Memory B cell (primary cell): ENCODE measurements at regions not wholly inside any gene's neighbourhood (a gene's known extent, or its start where the extent isn't known, plus 50 kb on each side); places are given as distances from the start of the nearest gene placed in this dataset.

Experiments used
- ATAC-seq: fragments of 150-1000 bp; cut with Tn5 transposase; 2 replicates; pipeline ENCODE4 v1.10.0; 2021; ENCODE audit warnings: low read depth, mild to moderate bottlenecking, moderate library complexity
- DNase-seq, 2 donors: peaks; one replicate each; pipeline ENCODE4 v3.0.0; 2022; ENCODE audit warnings: low spot score in 2 of 2
- H3K27ac Mint-ChIP-seq: one replicate; pipeline ENCODE4 v1.8.0; 2022; ENCODE audit warnings: mild to moderate bottlenecking, moderate library complexity, mixed read lengths
- H3K27me3 Mint-ChIP-seq: one replicate; pipeline ENCODE4 v1.8.0; 2022; ENCODE audit warnings: mixed read lengths
- H3K36me3 Mint-ChIP-seq: one replicate; pipeline ENCODE4 v1.8.0; 2022; ENCODE audit warnings: mild to moderate bottlenecking, mixed read lengths
- H3K4me1 Mint-ChIP-seq: one replicate; pipeline ENCODE4 v1.8.0; 2022; ENCODE audit warnings: mixed read lengths
- H3K4me3 Mint-ChIP-seq: one replicate; pipeline ENCODE4 v1.8.0; 2022; ENCODE audit warnings: mild to moderate bottlenecking, moderate library complexity, mixed read lengths
- H3K9me3 Mint-ChIP-seq: one replicate; pipeline ENCODE4 v1.8.0; 2022; ENCODE audit warnings: mixed read lengths

DNA sequence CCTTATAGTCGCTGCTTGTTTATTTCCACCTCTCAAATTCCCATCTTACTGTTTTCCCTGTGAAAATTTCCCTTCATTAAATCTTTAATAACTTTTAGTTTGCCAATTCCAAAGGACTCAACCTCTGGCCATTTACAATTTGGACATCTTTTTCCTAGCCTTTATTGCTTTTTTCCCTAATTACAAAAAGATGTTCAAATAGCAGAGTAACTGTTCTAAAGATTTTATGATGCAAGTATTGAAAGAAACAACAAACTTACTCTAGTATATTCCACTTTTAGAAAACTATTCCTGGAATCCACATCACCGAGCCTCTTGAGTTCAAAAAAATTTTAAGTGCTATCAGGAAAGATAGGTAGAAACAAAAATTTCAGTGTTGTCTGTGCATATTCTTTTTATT lies 174.1 kb upstream of the UBE2E2 start:
- no peaks in the 10 kb centered on the region for H3K4me1 Mint-ChIP-seq
- no peak for ATAC-seq
- H3K4me3 Mint-ChIP-seq = no peak overlapping the region
- H3K27me3 Mint-ChIP-seq = peaks cover 2% of the 10 kb centered on the region
- no peak overlapping the region for H3K27ac Mint-ChIP-seq
- H3K36me3 Mint-ChIP-seq = no peaks in the 10 kb centered on the region
- peaks cover 10% of the 10 kb centered on the region for H3K9me3 Mint-ChIP-seq
- no peak for DNase-seq

DNA sequence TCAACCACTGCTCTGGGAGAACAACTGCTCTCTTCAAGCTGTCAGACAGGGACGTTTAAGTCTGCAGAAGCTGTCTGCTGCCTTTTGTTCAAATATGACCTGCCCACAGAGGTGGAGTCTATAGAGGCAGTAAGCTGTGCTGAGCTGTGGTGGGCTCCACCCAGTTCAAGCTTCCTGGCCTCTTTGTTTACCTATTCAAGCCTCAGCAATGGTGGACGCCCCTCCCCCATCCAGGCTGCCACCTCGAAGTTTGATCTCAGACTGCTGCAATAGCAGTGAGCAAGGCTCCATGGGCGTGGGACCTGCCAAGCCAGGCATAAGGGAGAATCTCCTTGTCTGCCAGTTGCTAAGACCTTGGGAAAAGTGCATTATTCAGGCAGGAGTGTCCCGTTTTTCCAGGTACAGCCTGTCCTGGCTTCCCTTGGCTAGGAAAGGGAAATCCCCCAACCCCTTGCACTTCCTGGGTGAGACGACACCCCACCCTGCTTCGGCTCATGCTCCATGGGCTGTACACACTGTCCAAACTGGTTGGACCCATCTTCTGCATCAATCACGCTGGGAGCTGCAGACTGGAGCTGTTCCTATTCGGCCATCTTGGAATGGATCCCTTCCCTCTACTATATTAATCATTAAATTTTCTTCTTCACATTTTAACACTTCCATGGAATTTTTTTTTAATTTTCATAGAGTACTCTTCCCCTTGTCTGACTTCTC lies 167.0 kb upstream of the UBE2E2 start:
- DNase-seq = no peak
- peaks cover 4% of the 10 kb centered on the region for H3K4me1 Mint-ChIP-seq
- no peak for ATAC-seq
- H3K36me3 Mint-ChIP-seq = peaks cover 2% of the 10 kb centered on the region
- H3K4me3 Mint-ChIP-seq = no peak overlapping the region
- H3K27me3 Mint-ChIP-seq = peaks cover 4% of the 10 kb centered on the region
- peaks cover 2% of the 10 kb centered on the region for H3K9me3 Mint-ChIP-seq
- H3K27ac Mint-ChIP-seq = no peak overlapping the region

GRCh38 chr3:23036728-23037127 lies 166.4 kb upstream of the UBE2E2 start:
- no peak overlapping the region for H3K27ac Mint-ChIP-seq
- H3K4me3 Mint-ChIP-seq = no peak overlapping the region
- H3K4me1 Mint-ChIP-seq = peaks cover 4% of the 10 kb centered on the region
- peaks cover 2% of the 10 kb centered on the region for H3K9me3 Mint-ChIP-seq
- ATAC-seq (no peak), DNase-seq (no peak)
- peaks cover 2% of the 10 kb centered on the region for H3K36me3 Mint-ChIP-seq
- peaks cover 4% of the 10 kb centered on the region for H3K27me3 Mint-ChIP-seq

- H3K36me3 Mint-ChIP-seq = peaks cover 2% of the 10 kb centered on the region
- DNase-seq (no peak), ATAC-seq (no peak)
- no peak overlapping the region for H3K4me3 Mint-ChIP-seq
- H3K4me1 Mint-ChIP-seq = peaks cover 4% of the 10 kb centered on the region
- no peak overlapping the region for H3K27ac Mint-ChIP-seq
- peaks cover 2% of the 10 kb centered on the region for H3K9me3 Mint-ChIP-seq
- H3K27me3 Mint-ChIP-seq = peaks cover 4% of the 10 kb centered on the region
Measured at GRCh38 chr3:23038471-23038870, 164.7 kb upstream of the UBE2E2 start.

DNA sequence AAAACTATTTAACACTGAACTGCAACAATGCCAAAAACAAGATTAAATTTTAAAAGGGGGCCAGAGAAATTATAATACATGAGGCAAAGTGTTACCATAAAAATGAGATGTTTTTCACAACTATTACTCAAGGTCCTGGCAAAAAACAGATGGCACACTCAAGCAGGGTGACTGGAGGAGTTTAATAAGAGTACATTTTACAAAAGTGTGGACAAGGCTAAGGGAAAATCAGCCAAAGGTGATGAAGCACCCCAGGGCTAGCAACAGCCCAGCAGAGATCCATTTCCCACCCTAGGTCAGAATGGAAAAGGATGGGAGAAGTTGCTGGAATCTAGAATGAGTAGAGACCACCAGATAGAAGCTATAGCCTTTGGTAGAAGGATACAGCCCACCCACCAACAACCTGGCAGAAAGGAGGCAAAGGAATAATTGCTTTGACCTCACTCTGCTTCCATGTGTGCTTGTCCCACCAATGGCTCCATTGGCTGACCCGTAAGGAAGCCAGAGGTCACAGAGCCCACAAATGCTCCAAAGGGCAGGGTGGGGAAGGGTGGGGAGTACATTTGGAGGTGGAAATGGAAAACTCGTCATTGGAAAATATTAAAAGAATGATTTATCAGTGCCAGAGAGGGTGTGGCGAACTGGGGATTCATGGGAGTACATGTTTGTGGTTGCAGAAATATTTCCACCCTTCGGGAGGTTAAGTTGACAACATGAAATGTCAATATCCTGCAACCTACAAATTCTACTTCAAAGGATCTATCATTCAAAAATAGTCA lies 161.0 kb upstream of the UBE2E2 start:
- ATAC-seq (no peak), DNase-seq (no peak)
- Mint-ChIP-seq H3K36me3 (peaks cover 2% of the 10 kb centered on the region), H3K4me1 (peaks cover 2% of the 10 kb centered on the region), H3K27me3 (peaks cover 1% of the 10 kb centered on the region), H3K9me3 (peaks cover 3% of the 10 kb centered on the region), H3K4me3 (no peak overlapping the region), H3K27ac (no peak overlapping the region)

- H3K4me1 Mint-ChIP-seq = no peaks in the 10 kb centered on the region
- H3K4me3 Mint-ChIP-seq = no peak overlapping the region
- no peak overlapping the region for H3K27ac Mint-ChIP-seq
- H3K36me3 Mint-ChIP-seq = peaks cover 5% of the 10 kb centered on the region
- ATAC-seq = no peak
- H3K9me3 Mint-ChIP-seq = peaks cover 9% of the 10 kb centered on the region
- DNase-seq = no peak
- H3K27me3 Mint-ChIP-seq = peaks cover 2% of the 10 kb centered on the region
Measured at GRCh38 chr3:23044463-23044862, 158.7 kb upstream of the UBE2E2 start.

DNA sequence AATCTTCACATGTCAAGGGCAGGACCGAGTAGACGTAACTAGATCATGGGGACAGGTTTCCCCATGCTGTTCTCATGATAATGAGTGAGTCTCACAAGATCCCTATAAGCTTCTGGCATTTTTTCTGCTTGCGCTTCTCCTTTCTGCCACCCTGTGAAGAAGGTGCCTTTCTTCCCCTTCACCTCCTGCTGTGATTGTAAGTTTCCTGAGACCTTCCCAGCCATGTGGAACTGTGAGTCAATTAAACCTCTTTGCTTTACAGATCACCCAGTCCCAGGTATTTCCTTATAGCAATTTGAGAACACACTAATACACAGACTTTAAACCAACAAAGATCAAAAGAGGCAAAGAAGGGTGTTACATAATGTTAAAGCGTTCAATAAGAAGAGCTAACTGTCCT lies 156.6 kb upstream of the UBE2E2 start:
- Mint-ChIP-seq H3K4me1 (no peaks in the 10 kb centered on the region), H3K4me3 (no peak overlapping the region), H3K36me3 (peaks cover 5% of the 10 kb centered on the region), H3K9me3 (peaks cover 13% of the 10 kb centered on the region), H3K27ac (no peak overlapping the region), H3K27me3 (peaks cover 2% of the 10 kb centered on the region)
- ATAC-seq (no peak), DNase-seq (no peak)

GRCh38 chr3:23051240-23052140 lies 151.6 kb upstream of the UBE2E2 start:
- ATAC-seq = no peak
- no peak for DNase-seq
- Mint-ChIP-seq H3K4me3 (no peak overlapping the region), H3K4me1 (peaks cover 3% of the 10 kb centered on the region), H3K27ac (no peak overlapping the region), H3K27me3 (peaks cover 2% of the 10 kb centered on the region), H3K36me3 (peaks cover 3% of the 10 kb centered on the region), H3K9me3 (peaks cover 11% of the 10 kb centered on the region)

DNA sequence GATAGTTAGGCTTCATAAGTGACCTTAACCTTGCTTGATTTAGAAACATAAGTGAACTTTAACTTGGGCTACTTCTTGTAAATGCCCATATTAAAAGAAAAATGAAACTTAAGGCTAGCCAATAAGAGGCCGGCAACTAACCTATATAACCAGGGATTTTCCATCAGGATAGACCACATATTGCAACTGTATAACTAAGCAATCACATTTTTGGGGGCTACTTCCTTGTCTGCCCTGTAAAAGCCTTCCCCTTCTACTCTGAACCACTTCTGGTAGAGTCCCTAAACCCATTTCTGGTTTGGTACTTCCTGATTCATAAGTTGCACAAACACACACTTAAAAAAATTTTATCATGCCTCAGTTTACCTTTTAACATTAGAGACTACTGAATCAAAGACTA lies 150.9 kb upstream of the UBE2E2 start:
- no peak overlapping the region for H3K27ac Mint-ChIP-seq
- H3K9me3 Mint-ChIP-seq = peaks cover 9% of the 10 kb centered on the region
- no peak for ATAC-seq
- peaks cover 3% of the 10 kb centered on the region for H3K4me1 Mint-ChIP-seq
- peaks cover 2% of the 10 kb centered on the region for H3K36me3 Mint-ChIP-seq
- peaks cover 1% of the 10 kb centered on the region for H3K27me3 Mint-ChIP-seq
- DNase-seq = no peak
- no peak overlapping the region for H3K4me3 Mint-ChIP-seq

GRCh38 chr3:23052620-23053019 lies 150.5 kb upstream of the UBE2E2 start:
- ATAC-seq = no peak

GRCh38 chr3:23055733-23056376 lies 147.3 kb upstream of the UBE2E2 start:
- Mint-ChIP-seq H3K4me1 (peaks cover 3% of the 10 kb centered on the region), H3K27ac (no peak overlapping the region), H3K27me3 (no peaks in the 10 kb centered on the region), H3K9me3 (no peaks in the 10 kb centered on the region), H3K36me3 (no peaks in the 10 kb centered on the region), H3K4me3 (no peak overlapping the region)
- ATAC-seq (no peak), DNase-seq (no peak)

More at GRCh38 chr3:23052620-23053019, 150.5 kb upstream of the UBE2E2 start:
- Mint-ChIP-seq H3K27me3 (no peaks in the 10 kb centered on the region), H3K9me3 (peaks cover 6% of the 10 kb centered on the region), H3K27ac (no peak overlapping the region), H3K36me3 (no peaks in the 10 kb centered on the region), H3K4me3 (no peak overlapping the region), H3K4me1 (peaks cover 3% of the 10 kb centered on the region)
- no peak for DNase-seq

GRCh38 chr3:23062582-23062981 lies 140.5 kb upstream of the UBE2E2 start:
- no peak for DNase-seq

GRCh38 chr3:23062982-23063381 lies 140.1 kb upstream of the UBE2E2 start:
- Mint-ChIP-seq H3K36me3 (no peaks in the 10 kb centered on the region), H3K27ac (no peak overlapping the region), H3K9me3 (peaks cover 7% of the 10 kb centered on the region), H3K4me1 (no peaks in the 10 kb centered on the region), H3K27me3 (no peaks in the 10 kb centered on the region), H3K4me3 (no peak overlapping the region)
- ATAC-seq (no peak), DNase-seq (no peak)

More at GRCh38 chr3:23062582-23062981, 140.5 kb upstream of the UBE2E2 start:
- no peaks in the 10 kb centered on the region for H3K36me3 Mint-ChIP-seq
- no peaks in the 10 kb centered on the region for H3K4me1 Mint-ChIP-seq
- H3K9me3 Mint-ChIP-seq = peaks cover 7% of the 10 kb centered on the region
- H3K27me3 Mint-ChIP-seq = no peaks in the 10 kb centered on the region
- no peak overlapping the region for H3K27ac Mint-ChIP-seq
- no peak for ATAC-seq
- no peak overlapping the region for H3K4me3 Mint-ChIP-seq
